ENCODE measurements at regions not wholly inside any gene's neighbourhood (a gene's known extent, or its start where the extent isn't known, plus 50 kb on each side); places are given as distances from the start of the nearest gene placed in this dataset.
"Not testable (repeated sequence)": the region's sequence is repeated elsewhere in the genome, so short reads cannot be mapped to it uniquely, and the experiment has no call there.

- DNase-seq (ENCODE audit: low spot score): no peak
- intact Hi-C loops (cut with DNase I): no loop called here
Measured at GRCh38 chr1:80310703-80311245, 1304.2 kb upstream of the ADGRL4 start.

GRCh38 chr1:80305466-80305865 lies 1298.9 kb upstream of the ADGRL4 start:
- intact Hi-C loops (cut with DNase I): no loop called here
- DNase-seq (ENCODE audit: low spot score): no peak

GRCh38 chr1:80293818-80294217 lies 1287.3 kb upstream of the ADGRL4 start:
- intact Hi-C loops (cut with DNase I): no loop called here
- DNase-seq (ENCODE audit: low spot score): no peak

GRCh38 chr1:80288750-80289149 lies 1282.2 kb upstream of the ADGRL4 start:
- intact Hi-C loops (cut with DNase I); DNase-seq (ENCODE audit: low spot score): not testable (repeated sequence)

GRCh38 chr1:80282536-80282935 lies 1276.0 kb upstream of the ADGRL4 start:
- intact Hi-C loops (cut with DNase I): no loop called here
- DNase-seq (ENCODE audit: low spot score): no peak

GRCh38 chr1:80278936-80279335 lies 1272.4 kb upstream of the ADGRL4 start:
- intact Hi-C loops (cut with DNase I): no loop called here

GRCh38 chr1:80274256-80274655 lies 1267.7 kb upstream of the ADGRL4 start:
- intact Hi-C loops (cut with DNase I): no loop called here
- DNase-seq (ENCODE audit: low spot score): no peak

More at GRCh38 chr1:80278936-80279335, 1272.4 kb upstream of the ADGRL4 start:
- DNase-seq (ENCODE audit: low spot score): no peak

GRCh38 chr1:80272495-80272894 lies 1266.0 kb upstream of the ADGRL4 start:
- DNase-seq (ENCODE audit: low spot score): no peak
- intact Hi-C loops (cut with DNase I): no loop called here

- intact Hi-C loops (cut with DNase I): no loop called here
Measured at GRCh38 chr1:80258659-80259058, 1252.1 kb upstream of the ADGRL4 start.

GRCh38 chr1:80251591-80251990 lies 1245.1 kb upstream of the ADGRL4 start:
- DNase-seq (ENCODE audit: low spot score): no peak
- intact Hi-C loops (cut with DNase I): no loop called here

More at GRCh38 chr1:80258659-80259058, 1252.1 kb upstream of the ADGRL4 start:
- no peak for DNase-seq (ENCODE audit: low spot score)

- intact Hi-C loops (cut with DNase I): no loop called here
- no peak for DNase-seq (ENCODE audit: low spot score)
Measured at GRCh38 chr1:80251171-80251570, 1244.6 kb upstream of the ADGRL4 start.

- DNase-seq (ENCODE audit: low spot score): no peak
- intact Hi-C loops (cut with DNase I): no loop called here
Measured at GRCh38 chr1:80250573-80251168, 1244.1 kb upstream of the ADGRL4 start.

GRCh38 chr1:80249699-80250098 lies 1243.2 kb upstream of the ADGRL4 start:
- DNase-seq (ENCODE audit: low spot score): no peak

GRCh38 chr1:80248886-80249285 lies 1242.4 kb upstream of the ADGRL4 start:
- no peak for DNase-seq (ENCODE audit: low spot score)
- intact Hi-C loops (cut with DNase I): no loop called here

More at GRCh38 chr1:80249699-80250098, 1243.2 kb upstream of the ADGRL4 start:
- intact Hi-C loops (cut with DNase I): no loop called here

- no peak for DNase-seq (ENCODE audit: low spot score)
- intact Hi-C loops (cut with DNase I): no loop called here
Measured at GRCh38 chr1:80245813-80246212, 1239.3 kb upstream of the ADGRL4 start.

- intact Hi-C loops (cut with DNase I): no loop called here
- no peak for DNase-seq (ENCODE audit: low spot score)
Measured at GRCh38 chr1:80244372-80244771, 1237.8 kb upstream of the ADGRL4 start.

- intact Hi-C loops (cut with DNase I): no loop called here
- no peak for DNase-seq (ENCODE audit: low spot score)
Measured at GRCh38 chr1:80241566-80241965, 1235.0 kb upstream of the ADGRL4 start.

- DNase-seq (ENCODE audit: low spot score): no peak
- intact Hi-C loops (cut with DNase I): no loop called here
Measured at GRCh38 chr1:80225510-80225909, 1219.0 kb upstream of the ADGRL4 start.

- intact Hi-C loops (cut with DNase I): no loop called here
- DNase-seq (ENCODE audit: low spot score): no peak
Measured at GRCh38 chr1:80221319-80221718, 1214.8 kb upstream of the ADGRL4 start.

- DNase-seq (ENCODE audit: low spot score): no peak
- intact Hi-C loops (cut with DNase I): no loop called here
Measured at GRCh38 chr1:80218112-80218511, 1211.6 kb upstream of the ADGRL4 start.

GRCh38 chr1:80217377-80217986 lies 1211.0 kb upstream of the ADGRL4 start:
- intact Hi-C loops (cut with DNase I): no loop called here
- DNase-seq (ENCODE audit: low spot score): no peak
